Gastrocnemius medialis (tissue), 4 donors: ENCODE measurements at regions not wholly inside any gene's neighbourhood (a gene's known extent, or its start where the extent isn't known, plus 50 kb on each side); places are given as distances from the start of the nearest gene placed in this dataset.
"Not testable (repeated sequence)": the region's sequence is repeated elsewhere in the genome, so short reads cannot be mapped to it uniquely, and the experiment has no call there.

Source experiments
- ATAC-seq, 2 donors: fragments of 150-250 bp; one replicate each; pipeline ENCODE4 v1.9.1; 2016
- DNase-seq, 2 donors: peaks; one replicate each; pipeline ENCODE4 v3.0.0-alpha.2; 2019
- H3K27ac ChIP-seq, 4 donors: fragments of 200-600 bp; sonication (generic); 1 replicate in 1 of 4; 2 replicates in 3 of 4; pipeline ENCODE4 v1.5.1; 2016 to 2018; ENCODE audit warnings: mild to moderate bottlenecking in 2 of 4, moderate library complexity in 1 of 4
- H3K27me3 ChIP-seq, 3 donors: fragments of 200-600 bp; sonication (generic) in 2 of 3; 1 replicate in 1 of 3; 2 replicates in 2 of 3; pipeline versions ENCODE4 v1.5.1 to v1.6.0; 2016 to 2019; ENCODE audit warnings: mild to moderate bottlenecking in 1 of 3, moderate library complexity in 1 of 3
- H3K36me3 ChIP-seq, 2 donors: fragments of 200-600 bp; sonication (generic) in 1 of 2; one replicate each; pipeline ENCODE4 v1.5.1; 2017 to 2018
- H3K4me1 ChIP-seq, 2 donors: fragments of 200-600 bp; sonication (generic) in 1 of 2; one replicate each; pipeline ENCODE4 v1.5.1; 2016 to 2017; ENCODE audit warnings: mild to moderate bottlenecking in 2 of 2
- H3K4me3 ChIP-seq, 4 donors: fragments of 200-600 bp; sonication (generic) in 3 of 4; 1 replicate in 1 of 4; 2 replicates in 3 of 4; pipeline ENCODE4 v1.5.1; 2016 to 2019; ENCODE audit warnings: mild to moderate bottlenecking in 2 of 4
- H3K9me3 ChIP-seq, 3 donors: fragments of 200-600 bp; sonication (generic) in 2 of 3; 1 replicate in 1 of 3; 2 replicates in 2 of 3; pipeline ENCODE4 v1.5.1; 2016 to 2019
- CTCF ChIP-seq, 5 experiments: fragments of 450-650 bp in 3 of 5; fragments of 200-600 bp in 2 of 5; sonication (generic) in 2 of 5; IDR thresholded peaks in 4 of 5; conservative IDR thresholded peaks in 1 of 5; 1 replicate in 4 of 5; 2 replicates in 1 of 5; pipeline ENCODE4 v1.5.1; 2016 to 2019; ENCODE audit warnings: antibody characterized with exemption in 5 of 5, mild to moderate bottlenecking in 3 of 5, moderate library complexity in 3 of 5
- POLR2A ChIP-seq, 2 donors: fragments of 450-650 bp; IDR thresholded peaks; one replicate each; pipeline ENCODE4 v1.6.1; 2017; ENCODE audit warnings: antibody characterized with exemption in 2 of 2, mild to moderate bottlenecking in 2 of 2, moderate library complexity in 2 of 2
- in situ Hi-C, 4 donors: fragments of 200-750 bp; cut with MboI; loops; one replicate each; pipeline versions ENCODE4 v1.15.0 to v1.8.0; 2017; ENCODE audit warnings: low sequenced_read_pairs in 4 of 4
- intact Hi-C: fragments of 100-400 bp; cut with DNase I; formaldehyde crosslinking; loops from one replicate; pipeline ENCODE4 v1.15.1; 2023; ENCODE audit warnings: low total_unique reads

DNA sequence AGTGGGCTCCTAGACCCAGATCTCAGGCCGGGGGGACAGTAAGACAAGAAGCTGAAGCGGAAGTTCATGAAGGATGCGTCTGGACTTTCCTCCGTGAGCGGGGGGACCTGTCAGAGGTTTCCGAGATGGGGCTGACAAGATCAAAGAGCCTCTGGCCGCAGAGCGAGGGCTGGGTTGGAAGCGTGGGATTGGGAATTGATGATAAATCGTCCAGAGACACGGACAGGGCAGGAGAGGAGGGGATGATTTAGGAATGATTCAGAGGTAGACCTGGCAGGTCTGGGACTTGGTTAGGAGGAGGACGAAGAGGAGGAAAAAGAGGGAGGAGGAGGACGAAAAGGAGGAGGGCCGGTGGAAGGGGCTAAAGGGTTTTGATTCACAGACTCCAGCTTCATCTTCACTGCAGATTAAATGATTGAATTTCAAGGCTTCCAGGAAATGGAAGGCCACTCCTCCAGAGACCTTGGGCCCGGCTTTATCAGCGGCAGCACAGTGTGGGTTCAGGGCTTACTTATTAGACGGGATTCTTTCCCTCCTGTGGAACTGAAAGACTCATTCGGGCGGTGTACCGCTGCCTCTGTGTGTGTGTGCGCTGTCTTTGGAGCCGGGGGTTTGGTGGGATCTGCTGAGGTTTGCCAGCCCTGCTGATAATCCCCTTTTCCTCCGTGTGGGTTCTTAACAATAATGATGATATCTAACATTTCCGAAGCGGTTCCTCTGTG is 85.7 kb upstream of the SLC45A1 start:
- in situ Hi-C loops (loop anchor here in 1 of 4 donors (10.0 kb wide), 1 partner anchor 197 kb away; no protein-coding TSS in a partner anchor), intact Hi-C loops (no loop called here)
- Histone ChIP-seq H3K36me3 (no peaks in the 10 kb centered on the region), H3K4me3 (no peak overlapping the region), H3K9me3 (no peaks in the 10 kb centered on the region), H3K4me1 (no peaks in the 10 kb centered on the region), H3K27me3 (no peaks in the 10 kb centered on the region), H3K27ac (no peak overlapping the region)
- DNase-seq (no peak), ATAC-seq (no peak)
- TF ChIP-seq CTCF (IDR thresholded peaks at IDR 0.05 in 4 of 5, conservative IDR thresholded peaks at IDR 0.05 in 1 of 5): no peak

GRCh38 chr1:8230292-8230621 is 87.7 kb upstream of the SLC45A1 start:
- ATAC-seq (no peak), DNase-seq (no peak)
- no peaks in the 10 kb centered on the region for H3K27me3 ChIP-seq
- no peaks in the 10 kb centered on the region for H3K9me3 ChIP-seq
- H3K36me3 ChIP-seq: no peaks in the 10 kb centered on the region
- in situ Hi-C loops: loop anchor here in 1 of 4 donors (10.0 kb wide), 1 partner anchor 195 kb away; no protein-coding TSS in a partner anchor
- H3K4me1 ChIP-seq: no peaks in the 10 kb centered on the region
- H3K4me3 ChIP-seq: no peak overlapping the region
- TF ChIP-seq POLR2A (IDR thresholded peaks at IDR 0.05): no peak
- TF ChIP-seq CTCF (IDR thresholded peaks at IDR 0.05 in 4 of 5, conservative IDR thresholded peaks at IDR 0.05 in 1 of 5): no peak
- no peak overlapping the region for H3K27ac ChIP-seq
- intact Hi-C loops: no loop called here

GRCh38 chr1:8228253-8228652 is 89.7 kb upstream of the SLC45A1 start:
- Histone ChIP-seq H3K27me3 (no peaks in the 10 kb centered on the region), H3K9me3 (no peaks in the 10 kb centered on the region), H3K27ac (no peak overlapping the region), H3K4me3 (no peak overlapping the region), H3K36me3 (no peaks in the 10 kb centered on the region), H3K4me1 (no peaks in the 10 kb centered on the region)
- in situ Hi-C loops: no loop called here
- intact Hi-C loops: no loop called here
- TF ChIP-seq CTCF (IDR thresholded peaks at IDR 0.05 in 4 of 5, conservative IDR thresholded peaks at IDR 0.05 in 1 of 5) (no peak), POLR2A (IDR thresholded peaks at IDR 0.05) (no peak)
- no peak for ATAC-seq
- DNase-seq: no peak

GRCh38 chr1:8227674-8228073 is 90.2 kb upstream of the SLC45A1 start:
- intact Hi-C loops: not testable (repeated sequence)

GRCh38 chr1:8226747-8227146 is 91.2 kb upstream of the SLC45A1 start:
- H3K4me1 ChIP-seq: no peaks in the 10 kb centered on the region
- TF ChIP-seq POLR2A (IDR thresholded peaks at IDR 0.05) (no peak), CTCF (IDR thresholded peaks at IDR 0.05 in 4 of 5, conservative IDR thresholded peaks at IDR 0.05 in 1 of 5) (no peak)
- H3K36me3 ChIP-seq: no peaks in the 10 kb centered on the region
- H3K27ac ChIP-seq: no peak overlapping the region
- DNase-seq (no peak), ATAC-seq (no peak)
- H3K27me3 ChIP-seq: no peaks in the 10 kb centered on the region
- in situ Hi-C loops (no loop called here), intact Hi-C loops (no loop called here)
- no peaks in the 10 kb centered on the region for H3K9me3 ChIP-seq
- no peak overlapping the region for H3K4me3 ChIP-seq

More at GRCh38 chr1:8227674-8228073, 90.2 kb upstream of the SLC45A1 start:
- ATAC-seq, H3K27me3 ChIP-seq, H3K36me3 ChIP-seq, H3K9me3 ChIP-seq, H3K27ac ChIP-seq, H3K4me1 ChIP-seq, in situ Hi-C loops, DNase-seq, H3K4me3 ChIP-seq: not testable (repeated sequence)

GRCh38 chr1:8226024-8226423 is 91.9 kb upstream of the SLC45A1 start:
- ATAC-seq, intact Hi-C loops, in situ Hi-C loops, H3K27me3 ChIP-seq, H3K36me3 ChIP-seq, H3K4me3 ChIP-seq, H3K27ac ChIP-seq, H3K4me1 ChIP-seq, H3K9me3 ChIP-seq, DNase-seq: not testable (repeated sequence)
